ENCODE measurements at regions not wholly inside any gene's neighbourhood (a gene's known extent, or its start where the extent isn't known, plus 50 kb on each side); places are given as distances from the start of the nearest gene placed in this dataset.

GRCh38 chr16:77068402-77068801 lies 122.6 kb upstream of the MON1B start:
- ATAC-seq (ENCODE audit: low read depth), result no peak

GRCh38 chr16:77069929-77070328 lies 121.1 kb upstream of the MON1B start:
- ChIA-PET POLR2A (no interaction called here), CTCF (no interaction called here)
- no peak for TF ChIP-seq CTCF (IDR thresholded peaks at IDR 0.05)
- Mint-ChIP-seq H3K27me3 (peaks cover 7% of the 10 kb centered on the region), H3K27ac (no peak overlapping the region), H3K4me3 (no peak overlapping the region), H3K9me3 (no peaks in the 10 kb centered on the region), H3K36me3 (ENCODE audit: low read depth) (no peaks in the 10 kb centered on the region), H3K4me1 (peaks cover 2% of the 10 kb centered on the region)
- DNase-seq, result no peak
- ATAC-seq (ENCODE audit: low read depth), result no peak
- intact Hi-C loops (cut with micrococcal nuclease), result no loop called here

More at GRCh38 chr16:77068402-77068801, 122.6 kb upstream of the MON1B start:
- DNase-seq, result no peak
- H3K27ac Mint-ChIP-seq, result no peak overlapping the region
- H3K4me3 Mint-ChIP-seq, result no peak overlapping the region
- no peaks in the 10 kb centered on the region for H3K9me3 Mint-ChIP-seq
- H3K27me3 Mint-ChIP-seq, result peaks cover 8% of the 10 kb centered on the region
- POLR2A ChIA-PET, result no interaction called here
- TF ChIP-seq CTCF (IDR thresholded peaks at IDR 0.05), result no peak
- CTCF ChIA-PET, result no interaction called here
- peaks cover 2% of the 10 kb centered on the region for H3K4me1 Mint-ChIP-seq
- H3K36me3 Mint-ChIP-seq (ENCODE audit: low read depth), result no peaks in the 10 kb centered on the region
- intact Hi-C loops (cut with micrococcal nuclease), result no loop called here

- H3K27me3 Mint-ChIP-seq, result peaks cover 7% of the 10 kb centered on the region
- intact Hi-C loops (cut with micrococcal nuclease), result no loop called here
- no peak for TF ChIP-seq CTCF (IDR thresholded peaks at IDR 0.05)
- ChIA-PET POLR2A (no interaction called here), CTCF (no interaction called here)
- H3K9me3 Mint-ChIP-seq, result no peaks in the 10 kb centered on the region
- H3K27ac Mint-ChIP-seq, result no peak overlapping the region
- ATAC-seq (ENCODE audit: low read depth) (no peak), DNase-seq (no peak)
- H3K36me3 Mint-ChIP-seq (ENCODE audit: low read depth), result no peaks in the 10 kb centered on the region
- H3K4me1 Mint-ChIP-seq, result peaks cover 2% of the 10 kb centered on the region
- no peak overlapping the region for H3K4me3 Mint-ChIP-seq
These were observed 120.3 kb upstream of the MON1B start for GRCh38 chr16:77070683-77071082.

GRCh38 chr16:77076839-77077238 lies 114.2 kb upstream of the MON1B start:
- TF ChIP-seq CTCF (IDR thresholded peaks at IDR 0.05), result no peak
- Mint-ChIP-seq H3K4me3 (no peak overlapping the region), H3K36me3 (ENCODE audit: low read depth) (no peaks in the 10 kb centered on the region), H3K27me3 (no peaks in the 10 kb centered on the region), H3K4me1 (no peaks in the 10 kb centered on the region), H3K9me3 (no peaks in the 10 kb centered on the region), H3K27ac (no peak overlapping the region)
- DNase-seq, result no peak
- POLR2A ChIA-PET, result no interaction called here
- CTCF ChIA-PET, result no interaction called here
- intact Hi-C loops (cut with micrococcal nuclease), result no loop called here
- no peak for ATAC-seq (ENCODE audit: low read depth)

- Mint-ChIP-seq H3K4me3 (no peak overlapping the region), H3K36me3 (ENCODE audit: low read depth) (no peaks in the 10 kb centered on the region), H3K9me3 (no peaks in the 10 kb centered on the region), H3K27me3 (no peaks in the 10 kb centered on the region), H3K4me1 (no peaks in the 10 kb centered on the region), H3K27ac (no peak overlapping the region)
- ChIA-PET CTCF (no interaction called here), POLR2A (no interaction called here)
- no peak for ATAC-seq (ENCODE audit: low read depth)
- TF ChIP-seq CTCF (IDR thresholded peaks at IDR 0.05), result no peak
- intact Hi-C loops (cut with micrococcal nuclease), result no loop called here
- DNase-seq, result no peak
These were observed 113.6 kb upstream of the MON1B start for GRCh38 chr16:77077256-77077922.

All from activated B cell treated with CpG ODN at 0.5 μM for 24 hours (primary cell).